ENCODE measurements at regions not wholly inside any gene's neighbourhood (a gene's known extent, or its start where the extent isn't known, plus 50 kb on each side); places are given as distances from the start of the nearest gene placed in this dataset.

DNA sequence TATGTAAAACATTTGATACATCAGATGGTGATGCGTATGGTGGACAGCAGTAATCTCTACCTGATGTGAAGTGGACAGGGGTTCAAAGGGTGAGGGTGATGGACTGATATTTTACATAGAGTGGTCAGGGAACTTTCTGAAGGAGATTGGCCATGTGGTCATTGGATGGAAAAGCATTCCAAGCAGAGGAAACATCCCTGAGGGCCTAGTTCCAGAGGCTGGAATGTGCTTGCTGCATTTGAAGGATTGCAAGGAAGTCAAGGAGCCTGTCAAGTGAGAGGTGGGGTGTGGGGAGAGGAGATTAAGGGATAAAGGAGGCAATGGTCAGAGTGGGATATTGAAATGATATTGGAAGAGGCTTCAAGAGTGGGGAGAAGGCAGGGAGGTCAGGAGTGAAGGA, 151.9 kb upstream of the NTM start:
- no peak for DNase-seq
- no peaks in the 10 kb centered on the region for H3K36me3 ChIP-seq
- H3K27me3 ChIP-seq = peaks cover 0 to 14% (median 0%) of the 10 kb centered on the region in 4 donors
- no peaks in the 10 kb centered on the region for H3K9me3 ChIP-seq
- H3K4me1 ChIP-seq = no peaks in the 10 kb centered on the region
- no peak overlapping the region for H3K4me3 ChIP-seq
- H3K27ac ChIP-seq = no peak overlapping the region
- no peak for TF ChIP-seq POLR2A (IDR thresholded peaks at IDR 0.05)
- intact Hi-C loops (cut with DNase I) = no loop called here
- 85 to 92% methylated on average over 1 of the region's 1 CpG for WGBS, 2 donors

DNA sequence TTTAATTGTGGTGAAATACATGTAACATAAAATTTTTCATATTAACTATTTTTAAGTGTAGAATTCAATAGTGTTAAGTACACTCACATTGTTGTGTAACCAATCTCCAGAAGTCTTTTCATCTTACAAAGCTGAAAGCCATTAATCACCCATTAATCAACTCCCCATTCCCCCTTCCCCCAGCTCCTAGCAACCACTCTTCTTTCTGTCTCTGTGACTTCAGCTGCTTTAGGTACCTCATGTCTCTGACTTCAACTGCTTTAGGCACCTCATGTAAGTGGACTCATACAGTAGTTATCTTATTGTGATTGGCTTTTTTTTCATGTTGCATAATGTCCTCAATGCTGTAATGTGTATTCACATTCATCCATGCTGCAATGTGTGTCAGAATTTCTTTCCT, 150.8 kb upstream of the NTM start:
- intact Hi-C loops (cut with DNase I) = no loop called here
- Histone ChIP-seq H3K9me3 (no peaks in the 10 kb centered on the region), H3K36me3 (no peaks in the 10 kb centered on the region), H3K4me1 (no peaks in the 10 kb centered on the region), H3K4me3 (no peak overlapping the region), H3K27ac (no peak overlapping the region), H3K27me3 (peaks cover 0 to 12% (median 0%) of the 10 kb centered on the region in 4 donors)
- DNase-seq = no peak
- TF ChIP-seq, protein P1, sequence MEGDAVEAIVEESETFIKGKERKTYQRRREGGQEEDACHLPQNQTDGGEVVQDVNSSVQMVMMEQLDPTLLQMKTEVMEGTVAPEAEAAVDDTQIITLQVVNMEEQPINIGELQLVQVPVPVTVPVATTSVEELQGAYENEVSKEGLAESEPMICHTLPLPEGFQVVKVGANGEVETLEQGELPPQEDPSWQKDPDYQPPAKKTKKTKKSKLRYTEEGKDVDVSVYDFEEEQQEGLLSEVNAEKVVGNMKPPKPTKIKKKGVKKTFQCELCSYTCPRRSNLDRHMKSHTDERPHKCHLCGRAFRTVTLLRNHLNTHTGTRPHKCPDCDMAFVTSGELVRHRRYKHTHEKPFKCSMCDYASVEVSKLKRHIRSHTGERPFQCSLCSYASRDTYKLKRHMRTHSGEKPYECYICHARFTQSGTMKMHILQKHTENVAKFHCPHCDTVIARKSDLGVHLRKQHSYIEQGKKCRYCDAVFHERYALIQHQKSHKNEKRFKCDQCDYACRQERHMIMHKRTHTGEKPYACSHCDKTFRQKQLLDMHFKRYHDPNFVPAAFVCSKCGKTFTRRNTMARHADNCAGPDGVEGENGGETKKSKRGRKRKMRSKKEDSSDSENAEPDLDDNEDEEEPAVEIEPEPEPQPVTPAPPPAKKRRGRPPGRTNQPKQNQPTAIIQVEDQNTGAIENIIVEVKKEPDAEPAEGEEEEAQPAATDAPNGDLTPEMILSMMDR (IDR thresholded peaks at IDR 0.05) = no peak
- TF ChIP-seq POLR2A (IDR thresholded peaks at IDR 0.05) = no peak

DNA sequence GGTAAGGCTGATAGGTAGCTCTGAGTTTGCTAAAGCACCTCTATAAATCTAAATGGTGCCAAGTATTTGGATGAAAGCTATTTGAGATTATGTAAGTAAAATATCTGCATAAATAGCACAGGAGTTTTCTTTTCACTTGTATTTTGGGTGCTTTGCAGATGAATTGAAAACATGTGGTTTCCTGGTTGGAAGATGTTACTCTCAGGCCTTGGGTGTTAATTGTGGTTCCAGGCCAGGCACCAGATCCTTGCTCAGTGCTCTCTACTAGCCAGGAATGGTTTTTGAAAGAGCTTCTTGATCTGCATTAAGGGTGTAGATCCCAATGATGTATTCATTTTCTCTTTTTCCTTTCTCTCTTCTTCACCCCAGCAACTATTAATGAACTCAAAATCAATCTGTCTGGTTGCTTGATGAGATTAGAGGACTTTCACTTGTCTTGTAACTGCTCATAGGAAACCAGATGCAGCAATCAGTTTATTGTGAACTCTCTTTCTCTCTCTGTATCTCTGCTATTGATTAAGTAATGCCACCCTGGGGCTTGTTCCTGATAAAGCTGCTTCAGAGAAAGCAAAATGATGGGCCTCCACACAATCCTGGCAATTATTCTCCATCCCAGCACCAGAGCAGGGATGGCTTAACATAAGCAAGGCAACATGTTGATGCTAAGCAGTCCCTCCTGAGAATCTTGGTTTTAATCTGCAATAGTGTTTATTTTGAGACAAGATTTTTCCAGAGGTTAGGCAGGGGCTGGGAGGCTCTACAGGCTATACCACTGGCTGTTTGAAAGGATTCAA, 147.0 kb upstream of the NTM start:
- peaks cover 0 to 7% (median 0%) of the 10 kb centered on the region in 4 donors for H3K27me3 ChIP-seq
- no peak for TF ChIP-seq POLR2A (IDR thresholded peaks at IDR 0.05)
- TF ChIP-seq, protein P1 (IDR thresholded peaks at IDR 0.05) = no peak
- no peak overlapping the region for H3K4me3 ChIP-seq
- H3K4me1 ChIP-seq = no peaks in the 10 kb centered on the region
- intact Hi-C loops (cut with DNase I) = no loop called here
- no peak overlapping the region for H3K27ac ChIP-seq
- H3K36me3 ChIP-seq = no peaks in the 10 kb centered on the region
- no peak for DNase-seq
- H3K9me3 ChIP-seq = no peaks in the 10 kb centered on the region

DNA sequence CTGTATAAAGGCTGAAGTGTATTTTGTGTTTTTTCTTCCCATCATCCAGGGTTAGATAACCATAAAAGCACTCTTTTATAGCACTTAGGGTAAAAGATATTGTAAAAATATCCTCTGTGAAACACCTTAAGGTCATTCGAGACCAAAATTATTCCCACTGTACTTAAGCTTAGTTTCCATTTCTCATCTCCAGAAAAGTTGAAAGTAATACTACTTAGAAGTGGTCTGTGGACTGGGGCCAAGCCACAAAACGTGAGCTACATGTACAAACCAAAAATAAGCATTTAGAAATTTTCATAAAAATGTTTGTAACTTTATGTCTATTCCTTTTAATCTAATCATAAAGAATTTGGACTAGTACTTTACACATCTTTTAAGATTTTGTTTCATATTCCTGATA, 142.0 kb upstream of the NTM start:
- H3K27ac ChIP-seq = no peak overlapping the region
- H3K27me3 ChIP-seq = no peaks in the 10 kb centered on the region
- no peak overlapping the region for H3K4me3 ChIP-seq
- 30 to 32% methylated on average over 2 of the region's 2 CpGs for WGBS, 2 donors
- H3K36me3 ChIP-seq = no peaks in the 10 kb centered on the region
- TF ChIP-seq, protein P1 (IDR thresholded peaks at IDR 0.05) = no peak
- no peak for TF ChIP-seq POLR2A (IDR thresholded peaks at IDR 0.05)
- no peaks in the 10 kb centered on the region for H3K4me1 ChIP-seq
- no peaks in the 10 kb centered on the region for H3K9me3 ChIP-seq
- intact Hi-C loops (cut with DNase I) = no loop called here
- no peak for DNase-seq

DNA sequence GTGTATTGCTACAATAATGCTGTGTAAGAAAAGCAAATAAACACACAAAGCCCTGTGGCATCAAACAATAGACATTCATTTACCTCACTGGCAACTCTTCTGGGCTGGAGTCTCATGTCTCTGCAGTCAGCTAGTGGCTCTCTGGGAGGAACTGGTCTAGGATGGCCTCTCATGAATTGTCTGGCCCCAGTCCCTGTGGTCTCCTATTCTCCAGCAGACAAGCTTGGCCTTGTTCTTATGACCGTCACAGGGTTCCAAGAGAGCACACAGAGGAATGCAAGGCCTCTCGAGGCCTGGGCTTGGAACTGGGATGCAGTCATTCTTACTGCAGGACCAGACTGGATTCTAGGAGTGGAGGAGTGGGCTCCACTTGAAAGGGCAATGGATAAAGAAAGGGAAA, 141.2 kb upstream of the NTM start:
- 67% methylated on average over 1 of the region's 2 CpGs; no CpG with 5 or more reads in 1 of the 2 donors for WGBS, 2 donors

More for the DNA sequence above, 141.2 kb upstream of the NTM start:
- intact Hi-C loops (cut with DNase I) = no loop called here
- Histone ChIP-seq H3K4me1 (no peaks in the 10 kb centered on the region), H3K27ac (no peak overlapping the region), H3K36me3 (no peaks in the 10 kb centered on the region), H3K9me3 (no peaks in the 10 kb centered on the region), H3K4me3 (no peak overlapping the region), H3K27me3 (no peaks in the 10 kb centered on the region)
- TF ChIP-seq, protein P1 (IDR thresholded peaks at IDR 0.05) = no peak
- TF ChIP-seq POLR2A (IDR thresholded peaks at IDR 0.05) = no peak
- DNase-seq = no peak
